Activated CD4-positive, alpha-beta T cell treated with anti-CD3 and anti-CD28 coated beads, Interleukin-2, Interleukin-4, amounts not matched to agents 100 ng/mL and 50 ng/mL, durations not matched to agents 16 hours and 8 hours (primary cell): ENCODE measurements at regions not wholly inside any gene's neighbourhood (a gene's known extent, or its start where the extent isn't known, plus 50 kb on each side); places are given as distances from the start of the nearest gene placed in this dataset.

Source experiments
- DNase-seq: peaks from one replicate; pipeline ENCODE4 v3.0.0-alpha.2; 2020; ENCODE audit warnings: low spot score

- no peak for DNase-seq
These were observed 102.0 kb downstream of the TMEM18 start for GRCh38 chr2:575030-575726.

- no peak for DNase-seq
These were observed 103.3 kb downstream of the TMEM18 start for GRCh38 chr2:573805-574392.

GRCh38 chr2:573025-573424 is 104.2 kb downstream of the TMEM18 start:
- no peak for DNase-seq

GRCh38 chr2:569681-570080 is 107.5 kb downstream of the TMEM18 start:
- no peak for DNase-seq

GRCh38 chr2:568639-569235 is 108.5 kb downstream of the TMEM18 start:
- no peak for DNase-seq

GRCh38 chr2:567865-568638 is 109.2 kb downstream of the TMEM18 start:
- DNase-seq: no peak

- no peak for DNase-seq
These were observed 109.7 kb downstream of the TMEM18 start for GRCh38 chr2:567496-567864.

GRCh38 chr2:566379-567313 is 110.6 kb downstream of the TMEM18 start:
- DNase-seq: no peak

GRCh38 chr2:564471-565181 is 112.6 kb downstream of the TMEM18 start:
- DNase-seq: no peak

- no peak for DNase-seq
These were observed 113.7 kb downstream of the TMEM18 start for GRCh38 chr2:563512-563911.

- DNase-seq: no peak
These were observed 114.5 kb downstream of the TMEM18 start for GRCh38 chr2:562391-563364.

- no peak for DNase-seq
These were observed 118.3 kb downstream of the TMEM18 start for GRCh38 chr2:558879-559278.

- DNase-seq: no peak
These were observed 118.9 kb downstream of the TMEM18 start for GRCh38 chr2:558302-558642.

- no peak for DNase-seq
These were observed 119.4 kb downstream of the TMEM18 start for GRCh38 chr2:557635-558301.

- no peak for DNase-seq
These were observed 120.7 kb downstream of the TMEM18 start for GRCh38 chr2:556485-556884.

- DNase-seq: no peak
These were observed 121.9 kb downstream of the TMEM18 start for GRCh38 chr2:555164-555922.

- no peak for DNase-seq
These were observed 122.8 kb downstream of the TMEM18 start for GRCh38 chr2:554444-554843.

- no peak for DNase-seq
These were observed 124.3 kb downstream of the TMEM18 start for GRCh38 chr2:552906-553305.

GRCh38 chr2:551621-552020 is 125.6 kb downstream of the TMEM18 start:
- no peak for DNase-seq
